CD8-positive, alpha-beta memory T cell (primary cell): ENCODE measurements at regions not wholly inside any gene's neighbourhood (a gene's known extent, or its start where the extent isn't known, plus 50 kb on each side); places are given as distances from the start of the nearest gene placed in this dataset.
"Not testable (repeated sequence)": the region's sequence is repeated elsewhere in the genome, so short reads cannot be mapped to it uniquely, and the experiment has no call there.

ENCODE experiments used
- CTCF ChIA-PET: fragments of 350-600 bp; sonication (Branson Sonifier 250); formaldehyde crosslinking; loops from one replicate; lab custom pipeline; 2021; ENCODE audit warnings: antibody characterized with exemption; lab: Charles Lee
- POLR2A ChIA-PET: fragments of 350-600 bp; sonication (Branson Sonifier 250); formaldehyde crosslinking; loops from one replicate; lab custom pipeline; 2021; ENCODE audit warnings: antibody characterized with exemption; lab: Charles Lee
- DNase-seq, 5 donors: peaks; one replicate each; pipeline versions ENCODE4 v3.0.0 to v3.0.0-alpha.2; 2020 to 2022; ENCODE audit warnings: mixed read lengths in 1 of 5
- H3K27ac ChIP-seq: one replicate; pipeline ENCODE4 v1.7.0; 2013; ENCODE audit warnings: low read depth, mild to moderate bottlenecking, low read length, moderate library complexity
- H3K27me3 ChIP-seq: 2 replicates; pipeline ENCODE4 v1.7.0; 2013; ENCODE audit warnings: low read length, mild to moderate bottlenecking; ENCODE audit not compliant: insufficient read depth, poor library complexity, severe bottlenecking
- H3K36me3 ChIP-seq: 2 replicates; pipeline ENCODE4 v1.7.0; 2013; ENCODE audit warnings: mild to moderate bottlenecking, low read length, moderate library complexity; ENCODE audit not compliant: insufficient read depth
- H3K4me1 ChIP-seq: 2 replicates; pipeline ENCODE4 v1.7.0; 2013; ENCODE audit warnings: mild to moderate bottlenecking, low read length, moderate library complexity; ENCODE audit not compliant: insufficient read depth
- H3K4me3 ChIP-seq: 2 replicates; pipeline ENCODE4 v1.7.0; 2013; ENCODE audit warnings: mild to moderate bottlenecking, low read length
- H3K9me3 ChIP-seq: 2 replicates; pipeline ENCODE4 v1.7.0; 2013; ENCODE audit warnings: mild to moderate bottlenecking, low read length
- H3K27ac Mint-ChIP-seq, 8 donors: one replicate each; pipeline ENCODE4 v1.8.0; 2020 to 2021; ENCODE audit warnings: mixed read lengths in 8 of 8, mild to moderate bottlenecking in 6 of 8, inconsistent platforms in 3 of 8, moderate library complexity in 3 of 8
- H3K27me3 Mint-ChIP-seq, 2 donors: one replicate each; pipeline ENCODE4 v1.8.0; 2020 to 2021; ENCODE audit warnings: mixed read lengths in 2 of 2, mild to moderate bottlenecking in 1 of 2, moderate library complexity in 1 of 2
- H3K36me3 Mint-ChIP-seq, 3 donors: one replicate each; pipeline ENCODE4 v1.8.0; 2020 to 2021; ENCODE audit warnings: mixed read lengths in 3 of 3, inconsistent platforms in 1 of 3, mild to moderate bottlenecking in 1 of 3
- H3K4me1 Mint-ChIP-seq, 3 donors: one replicate each; pipeline ENCODE4 v1.8.0; 2020 to 2021; ENCODE audit warnings: mixed read lengths in 3 of 3, inconsistent platforms in 1 of 3, mild to moderate bottlenecking in 1 of 3
- H3K4me3 Mint-ChIP-seq, 7 donors: one replicate each; pipeline ENCODE4 v1.8.0; 2020 to 2021; ENCODE audit warnings: mixed read lengths in 7 of 7, mild to moderate bottlenecking in 6 of 7, moderate library complexity in 4 of 7, inconsistent platforms in 2 of 7
- H3K9me3 Mint-ChIP-seq, 5 donors: one replicate each; pipeline ENCODE4 v1.8.0; 2020 to 2022; ENCODE audit warnings: mixed read lengths in 5 of 5, mild to moderate bottlenecking in 3 of 5, moderate library complexity in 2 of 5, inconsistent platforms in 1 of 5

GRCh38 chr2:144796164-144796563, 276.2 kb upstream of the ZEB2 start:
- DNase-seq = no peak
- Histone ChIP-seq H3K9me3 (no peaks in the 10 kb centered on the region), H3K27ac (no peak overlapping the region), H3K4me3 (no peak overlapping the region), H3K4me1 (no peaks in the 10 kb centered on the region), H3K27me3 (no peaks in the 10 kb centered on the region), H3K36me3 (no peaks in the 10 kb centered on the region)
- no peaks in the 10 kb centered on the region for H3K4me1 Mint-ChIP-seq
- H3K27ac Mint-ChIP-seq = no peak overlapping the region
- no peaks in the 10 kb centered on the region for H3K9me3 Mint-ChIP-seq
- CTCF ChIA-PET = no interaction called here
- no peaks in the 10 kb centered on the region for H3K36me3 Mint-ChIP-seq
- no peaks in the 10 kb centered on the region for H3K27me3 Mint-ChIP-seq
- no peak overlapping the region for H3K4me3 Mint-ChIP-seq
- POLR2A ChIA-PET = no interaction called here

DNA sequence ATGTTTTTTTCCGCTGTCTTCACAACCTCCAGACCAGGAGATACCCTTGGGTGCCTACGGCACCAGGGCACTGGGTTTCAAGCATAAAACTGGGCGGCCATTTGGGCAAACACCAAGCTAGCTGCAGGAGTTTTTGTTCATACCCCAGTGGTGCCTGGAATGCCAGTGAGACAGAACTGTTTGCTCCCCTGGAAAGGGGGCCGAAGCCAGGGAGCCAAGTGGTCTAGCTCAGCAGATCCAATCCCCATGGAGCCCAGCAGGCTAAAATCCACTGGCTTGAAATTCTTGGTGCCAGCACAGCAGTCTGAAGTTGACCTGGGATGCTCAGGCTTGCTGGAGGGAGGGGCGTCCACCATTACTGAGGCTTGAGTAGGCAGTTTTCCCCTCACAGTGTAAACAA, 265.3 kb upstream of the ZEB2 start:
- no peak overlapping the region for H3K4me3 Mint-ChIP-seq
- no peaks in the 10 kb centered on the region for H3K36me3 ChIP-seq
- peaks cover 0 to 2% (median 0%) of the 10 kb centered on the region in 5 donors for H3K9me3 Mint-ChIP-seq
- ChIA-PET CTCF (no interaction called here), POLR2A (no interaction called here)
- no peaks in the 10 kb centered on the region for H3K4me1 ChIP-seq
- no peaks in the 10 kb centered on the region for H3K9me3 ChIP-seq
- no peaks in the 10 kb centered on the region for H3K4me1 Mint-ChIP-seq
- H3K36me3 Mint-ChIP-seq = no peaks in the 10 kb centered on the region
- H3K27ac Mint-ChIP-seq = no peak overlapping the region
- no peak overlapping the region for H3K27ac ChIP-seq
- H3K4me3 ChIP-seq = no peak overlapping the region
- DNase-seq = no peak
- H3K27me3 Mint-ChIP-seq = peaks cover 15 to 19% of the 10 kb centered on the region in 2 donors
- H3K27me3 ChIP-seq = no peaks in the 10 kb centered on the region

DNA sequence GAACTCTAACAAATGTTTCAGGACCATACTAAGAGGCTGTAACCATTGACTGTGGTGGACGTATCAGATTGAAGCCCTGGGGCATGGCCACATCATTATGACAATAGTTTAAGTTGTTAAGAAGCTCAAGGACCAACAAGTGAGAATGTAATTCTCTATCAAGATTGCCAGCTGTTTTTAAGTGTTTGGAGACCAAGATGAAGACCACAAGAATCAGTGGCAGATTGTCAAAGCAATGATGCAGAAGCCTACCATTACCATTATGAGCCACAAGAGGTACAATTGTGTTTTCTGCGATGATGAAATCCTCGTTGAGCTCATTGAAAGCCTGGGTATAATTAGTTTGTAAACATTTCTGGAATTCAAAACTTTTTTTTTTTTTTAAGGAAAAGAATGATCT, 261.1 kb upstream of the ZEB2 start:
- Histone ChIP-seq H3K9me3 (no peaks in the 10 kb centered on the region), H3K27me3 (no peaks in the 10 kb centered on the region), H3K4me3 (no peak overlapping the region), H3K36me3 (no peaks in the 10 kb centered on the region), H3K27ac (no peak overlapping the region), H3K4me1 (no peaks in the 10 kb centered on the region)
- H3K27me3 Mint-ChIP-seq = peaks cover 7 to 9% of the 10 kb centered on the region in 2 donors
- no peak for DNase-seq
- H3K27ac Mint-ChIP-seq = no peak overlapping the region
- H3K4me1 Mint-ChIP-seq = no peaks in the 10 kb centered on the region
- no peaks in the 10 kb centered on the region for H3K36me3 Mint-ChIP-seq
- H3K4me3 Mint-ChIP-seq = no peak overlapping the region
- CTCF ChIA-PET = no interaction called here
- POLR2A ChIA-PET = no interaction called here
- no peaks in the 10 kb centered on the region for H3K9me3 Mint-ChIP-seq

DNA sequence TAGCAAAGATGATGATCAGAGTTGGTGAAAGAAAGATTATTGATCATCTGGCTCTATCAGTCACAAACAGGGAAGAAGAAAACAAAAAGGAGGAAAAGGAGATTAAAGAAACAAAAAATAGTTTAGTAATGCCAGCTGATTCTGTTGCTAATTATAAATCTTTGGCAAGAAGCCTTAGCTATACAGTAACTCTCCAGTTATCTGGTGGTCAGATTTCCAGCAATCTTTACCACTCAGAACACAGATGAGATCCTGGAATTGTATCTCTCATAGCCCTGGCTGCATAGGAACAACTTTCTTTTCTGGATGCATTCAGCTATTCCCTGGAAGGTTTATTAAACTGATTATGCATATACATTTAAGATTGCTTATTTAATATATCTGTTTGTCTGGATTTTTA, 256.8 kb upstream of the ZEB2 start:
- CTCF ChIA-PET = no interaction called here
- Histone ChIP-seq H3K27ac (no peak overlapping the region), H3K4me1 (no peaks in the 10 kb centered on the region), H3K27me3 (no peaks in the 10 kb centered on the region), H3K4me3 (no peak overlapping the region), H3K9me3 (no peaks in the 10 kb centered on the region), H3K36me3 (no peaks in the 10 kb centered on the region)
- Mint-ChIP-seq H3K4me3 (no peak overlapping the region), H3K27ac (no peak overlapping the region), H3K36me3 (no peaks in the 10 kb centered on the region), H3K27me3 (peaks cover 5 to 12% of the 10 kb centered on the region in 2 donors), H3K9me3 (no peaks in the 10 kb centered on the region), H3K4me1 (no peaks in the 10 kb centered on the region)
- POLR2A ChIA-PET = no interaction called here
- no peak for DNase-seq

- POLR2A ChIA-PET = no interaction called here
Measured at GRCh38 chr2:144774809-144775208, 254.9 kb upstream of the ZEB2 start.

GRCh38 chr2:144771348-144771747, 251.4 kb upstream of the ZEB2 start:
- no peaks in the 10 kb centered on the region for H3K27me3 ChIP-seq
- H3K27ac Mint-ChIP-seq = no peak overlapping the region
- no peak overlapping the region for H3K27ac ChIP-seq
- H3K9me3 Mint-ChIP-seq = no peaks in the 10 kb centered on the region
- no peaks in the 10 kb centered on the region for H3K4me1 ChIP-seq
- H3K4me3 ChIP-seq = no peak overlapping the region
- ChIA-PET POLR2A (no interaction called here), CTCF (no interaction called here)
- H3K4me3 Mint-ChIP-seq = no peak overlapping the region
- H3K4me1 Mint-ChIP-seq = no peaks in the 10 kb centered on the region
- no peaks in the 10 kb centered on the region for H3K36me3 ChIP-seq
- no peaks in the 10 kb centered on the region for H3K36me3 Mint-ChIP-seq
- H3K9me3 ChIP-seq = no peaks in the 10 kb centered on the region
- DNase-seq = no peak
- H3K27me3 Mint-ChIP-seq = peaks cover 5 to 31% of the 10 kb centered on the region in 2 donors

More at GRCh38 chr2:144774809-144775208, 254.9 kb upstream of the ZEB2 start:
- H3K4me1 Mint-ChIP-seq = no peaks in the 10 kb centered on the region
- no peaks in the 10 kb centered on the region for H3K27me3 ChIP-seq
- no peaks in the 10 kb centered on the region for H3K36me3 ChIP-seq
- H3K27ac Mint-ChIP-seq = no peak overlapping the region
- H3K27me3 Mint-ChIP-seq = peaks cover 5 to 13% of the 10 kb centered on the region in 2 donors
- no peak for DNase-seq
- CTCF ChIA-PET = no interaction called here
- H3K4me3 Mint-ChIP-seq = no peak overlapping the region
- H3K27ac ChIP-seq = no peak overlapping the region
- no peaks in the 10 kb centered on the region for H3K36me3 Mint-ChIP-seq
- no peaks in the 10 kb centered on the region for H3K4me1 ChIP-seq
- H3K9me3 Mint-ChIP-seq = no peaks in the 10 kb centered on the region
- no peak overlapping the region for H3K4me3 ChIP-seq
- no peaks in the 10 kb centered on the region for H3K9me3 ChIP-seq

DNA sequence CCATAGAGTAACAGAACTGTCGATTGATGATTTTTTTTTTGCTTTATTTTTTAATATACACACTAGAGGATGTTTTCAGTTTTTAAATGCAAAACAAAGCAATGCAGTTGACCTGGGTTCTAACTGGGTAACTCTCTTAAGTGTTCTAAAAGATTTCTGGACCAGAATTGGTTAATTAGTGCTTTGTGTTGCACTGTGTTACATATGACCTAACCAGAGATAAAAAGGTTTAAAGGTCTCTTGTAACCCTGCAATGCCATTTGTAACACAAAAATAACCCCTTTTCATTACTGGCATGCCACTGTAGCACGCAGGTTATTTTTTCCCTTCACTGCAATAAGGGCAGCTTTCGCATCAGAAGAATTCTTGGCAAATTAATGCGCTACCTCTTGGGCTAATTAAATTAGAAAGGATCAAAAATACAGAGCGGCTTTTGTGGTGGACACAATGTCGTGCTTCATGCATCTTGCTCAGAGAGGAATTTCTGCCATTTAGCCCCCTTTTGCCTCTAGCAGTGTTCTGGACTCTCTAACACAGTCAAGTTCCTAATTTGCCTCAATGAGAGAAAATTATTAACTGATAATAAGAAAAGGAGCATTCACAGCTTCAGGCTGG, 250.8 kb upstream of the ZEB2 start:
- H3K27me3 Mint-ChIP-seq = peaks cover 2 to 31% of the 10 kb centered on the region in 2 donors
- Histone ChIP-seq H3K27me3 (no peaks in the 10 kb centered on the region), H3K4me3 (no peak overlapping the region), H3K9me3 (no peaks in the 10 kb centered on the region), H3K4me1 (no peaks in the 10 kb centered on the region), H3K36me3 (no peaks in the 10 kb centered on the region), H3K27ac (no peak overlapping the region)
- DNase-seq = no peak
- POLR2A ChIA-PET = no interaction called here
- CTCF ChIA-PET = no interaction called here
- no peaks in the 10 kb centered on the region for H3K4me1 Mint-ChIP-seq
- no peaks in the 10 kb centered on the region for H3K36me3 Mint-ChIP-seq
- no peaks in the 10 kb centered on the region for H3K9me3 Mint-ChIP-seq
- H3K27ac Mint-ChIP-seq = no peak overlapping the region
- no peak overlapping the region for H3K4me3 Mint-ChIP-seq

GRCh38 chr2:144760939-144761338, 241.0 kb upstream of the ZEB2 start:
- POLR2A ChIA-PET, H3K9me3 Mint-ChIP-seq, DNase-seq, H3K4me3 ChIP-seq, H3K27ac Mint-ChIP-seq, H3K27ac ChIP-seq, H3K4me1 Mint-ChIP-seq, H3K9me3 ChIP-seq, H3K36me3 ChIP-seq, H3K27me3 ChIP-seq, CTCF ChIA-PET, H3K4me1 ChIP-seq, H3K4me3 Mint-ChIP-seq, H3K36me3 Mint-ChIP-seq: not testable (repeated sequence)
- H3K27me3 Mint-ChIP-seq = peaks cover 5 to 37% of the 10 kb centered on the region in 2 donors

DNA sequence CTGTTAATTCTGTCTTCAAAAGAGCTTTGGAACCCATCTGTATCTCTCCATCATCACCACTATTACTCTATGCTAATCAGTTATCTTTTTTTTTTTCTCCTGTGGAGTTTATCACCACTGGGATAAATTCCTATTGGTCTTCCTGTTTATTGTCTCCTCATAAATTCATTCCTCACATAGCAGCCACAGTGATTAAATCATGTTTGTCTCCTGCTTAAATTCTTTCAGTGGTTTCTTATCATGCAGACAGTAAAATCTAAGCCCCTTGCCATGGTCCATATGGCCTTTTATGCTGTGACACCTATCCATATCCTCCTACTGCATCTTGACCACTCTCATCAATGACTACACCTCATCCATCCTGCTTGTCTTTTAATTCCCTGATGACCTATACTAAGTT, 239.8 kb upstream of the ZEB2 start:
- Mint-ChIP-seq H3K4me3 (no peak overlapping the region), H3K9me3 (peaks cover 0 to 2% (median 0%) of the 10 kb centered on the region in 5 donors), H3K27me3 (peaks cover 3 to 34% of the 10 kb centered on the region in 2 donors), H3K4me1 (no peaks in the 10 kb centered on the region), H3K36me3 (no peaks in the 10 kb centered on the region), H3K27ac (no peak overlapping the region)
- Histone ChIP-seq H3K4me3 (no peak overlapping the region), H3K27me3 (no peaks in the 10 kb centered on the region), H3K4me1 (no peaks in the 10 kb centered on the region), H3K27ac (no peak overlapping the region), H3K36me3 (no peaks in the 10 kb centered on the region), H3K9me3 (no peaks in the 10 kb centered on the region)
- CTCF ChIA-PET = no interaction called here
- POLR2A ChIA-PET = no interaction called here
- no peak for DNase-seq
